Spleen (tissue), 11 donors: ENCODE measurements at regions not wholly inside any gene's neighbourhood (a gene's known extent, or its start where the extent isn't known, plus 50 kb on each side); places are given as distances from the start of the nearest gene placed in this dataset.
"Not testable (repeated sequence)": the region's sequence is repeated elsewhere in the genome, so short reads cannot be mapped to it uniquely, and the experiment has no call there.

ENCODE experiments used
- DNase-seq: peaks from one replicate; pipeline ENCODE4 v3.0.0-alpha.2; 2020
- H3K27ac ChIP-seq, 8 donors: fragments of 200-600 bp; sonication (generic) in 7 of 8; 1 replicate in 4 of 8; 2 replicates in 4 of 8; pipeline versions ENCODE4 v1.5.0 to v1.8.0; 2016 to 2021; ENCODE audit warnings: inconsistent platforms in 4 of 8, mild to moderate bottlenecking in 4 of 8, moderate library complexity in 1 of 8
- H3K27me3 ChIP-seq, 7 donors: fragments of 200-600 bp; sonication (generic) in 6 of 7; replicated peaks in 1 of 7; 1 replicate in 4 of 7; 2 replicates in 3 of 7; pipeline versions ENCODE4 v1.5.0 to v1.8.0; 2016 to 2021; ENCODE audit warnings: inconsistent platforms in 3 of 7, mild to moderate bottlenecking in 1 of 7
- H3K36me3 ChIP-seq, 6 donors: fragments of 200-600 bp; sonication (generic) in 5 of 6; 1 replicate in 4 of 6; 2 replicates in 2 of 6; pipeline versions ENCODE4 v1.5.0 to v1.8.0; 2016 to 2021; ENCODE audit warnings: inconsistent platforms in 2 of 6
- H3K4me1 ChIP-seq, 6 donors: fragments of 200-600 bp; sonication (generic) in 5 of 6; 1 replicate in 3 of 6; 2 replicates in 3 of 6; pipeline versions ENCODE4 v1.5.0 to v1.8.0; 2016 to 2021; ENCODE audit warnings: inconsistent platforms in 3 of 6
- H3K4me3 ChIP-seq, 8 donors: fragments of 200-600 bp; sonication (generic) in 7 of 8; 1 replicate in 4 of 8; 2 replicates in 4 of 8; pipeline versions ENCODE4 v1.5.0 to v1.8.0; 2016 to 2021; ENCODE audit warnings: inconsistent platforms in 4 of 8, mild to moderate bottlenecking in 4 of 8, moderate library complexity in 2 of 8
- H3K9me3 ChIP-seq, 8 donors: fragments of 200-600 bp; sonication (generic) in 7 of 8; 1 replicate in 4 of 8; 2 replicates in 4 of 8; pipeline versions ENCODE4 v1.5.0 to v1.8.0; 2016 to 2021; ENCODE audit warnings: inconsistent platforms in 4 of 8
- CTCF ChIP-seq, 11 experiments: fragments of 200-600 bp in 7 of 11; fragments of 450-650 bp in 4 of 11; sonication (generic) in 4 of 11; IDR thresholded peaks in 8 of 11; conservative IDR thresholded peaks in 3 of 11; 1 replicate in 7 of 11; 2 replicates in 4 of 11; pipeline versions ENCODE4 v1.4.0 to v1.8.0; 2016 to 2021; ENCODE audit warnings: antibody characterized with exemption in 11 of 11, inconsistent platforms in 4 of 11, mild to moderate bottlenecking in 1 of 11
- POLR2A ChIP-seq, 3 donors: fragments of 450-650 bp; IDR thresholded peaks; one replicate each; pipeline ENCODE4 v1.5.1; 2017; ENCODE audit warnings: antibody characterized with exemption in 3 of 3, mild to moderate bottlenecking in 1 of 3
- POLR2AphosphoS5 ChIP-seq, 3 donors: sonication (generic); formaldehyde crosslinking; IDR thresholded peaks; one replicate each; pipeline ENCODE4 v1.5.1; 2017; ENCODE audit warnings: antibody characterized with exemption in 3 of 3
- WGBS, 5 donors: extraction: QIAGEN DNeasy Blood & Tissue Kit in 3 of 5; methylation state at CpG; one replicate each; pipeline versions ENCODE4 v1.1.5 to v1.1.7; 2013 to 2018; 5-methylcytosine and 5-hydroxymethylcytosine counted together
- intact Hi-C: fragments of 100-400 bp; cut with DNase I; formaldehyde crosslinking; loops from one replicate; pipeline ENCODE4 v1.15.0; 2023; ENCODE audit warnings: low total_unique reads
- donor health status: healthy with polysubstance abuse.
- donor health status: DM: no; HTN: no; CAD: no; lungs with moderate emphysema.
- donor health status: DM: no; HTN: no; CAD: no.
- donor health status: Bipolar disorder and iron deficiency.
- donor health status: healthy.
- donor health status: DM: no; HTN: no; CAD: no.
- donor health status: DM: yes; HTN: yes; CAD: no.

DNA sequence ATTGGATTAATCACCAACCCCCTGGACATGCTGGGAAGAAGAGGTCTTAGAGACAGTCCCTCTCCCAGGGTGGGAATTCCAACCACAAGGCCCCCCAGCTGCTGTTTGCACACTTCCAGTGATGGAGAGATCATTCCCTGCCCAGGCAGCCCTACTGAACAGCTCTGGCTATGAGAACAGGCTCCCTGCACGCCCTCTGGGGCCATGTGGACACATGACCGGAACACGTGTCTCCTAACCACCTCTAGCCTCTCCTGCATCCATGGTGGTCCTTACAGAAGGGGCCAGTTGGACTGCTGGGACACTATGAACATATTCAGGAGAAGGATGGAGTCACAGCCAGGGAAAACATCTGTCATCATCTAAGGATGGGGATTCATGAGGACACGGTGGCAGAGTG is 196.2 kb downstream of the MN1 start:
- 73 to 90% (median 88%) methylated on average over 4 of the region's 4 CpGs for WGBS, 5 donors
- H3K9me3 ChIP-seq = peaks cover 0 to 6% (median 0%) of the 10 kb centered on the region in 8 donors
- no peaks in the 10 kb centered on the region for H3K4me1 ChIP-seq
- H3K27me3 ChIP-seq = peaks cover 0 to 17% (median 0%) of the 10 kb centered on the region in 7 donors
- DNase-seq = peak; percentile 34
- no peak for TF ChIP-seq POLR2A (IDR thresholded peaks at IDR 0.05)
- TF ChIP-seq CTCF (IDR thresholded peaks at IDR 0.05 in 8 of 11, conservative IDR thresholded peaks at IDR 0.05 in 3 of 11) = no peak
- no peak for TF ChIP-seq POLR2AphosphoS5 (IDR thresholded peaks at IDR 0.05)
- no peak overlapping the region for H3K4me3 ChIP-seq
- H3K36me3 ChIP-seq = no peaks in the 10 kb centered on the region
- intact Hi-C loops = no loop called here
- H3K27ac ChIP-seq = no peak overlapping the region

GRCh38 chr22:27607750-27608149 is 193.8 kb downstream of the MN1 start:
- H3K4me3 ChIP-seq, H3K27ac ChIP-seq, H3K4me1 ChIP-seq, intact Hi-C loops, H3K36me3 ChIP-seq, H3K9me3 ChIP-seq: not testable (repeated sequence)
- peak; percentile 58 for DNase-seq
- peaks cover 0 to 23% (median 4%) of the 10 kb centered on the region in 7 donors for H3K27me3 ChIP-seq
- 93 to 99% (median 96%) methylated on average over 7 of the region's 7 CpGs for WGBS, 5 donors

- Histone ChIP-seq H3K27ac (no peak overlapping the region), H3K4me1 (peaks cover 0 to 7% (median 0%) of the 10 kb centered on the region in 6 donors), H3K4me3 (no peak overlapping the region), H3K36me3 (no peaks in the 10 kb centered on the region), H3K9me3 (peaks cover 0 to 5% (median 0%) of the 10 kb centered on the region in 8 donors), H3K27me3 (peaks cover 0 to 33% (median 21%) of the 10 kb centered on the region in 7 donors)
- TF ChIP-seq POLR2AphosphoS5 (IDR thresholded peaks at IDR 0.05) (no peak), POLR2A (IDR thresholded peaks at IDR 0.05) (no peak), CTCF (IDR thresholded peaks at IDR 0.05 in 8 of 11, conservative IDR thresholded peaks at IDR 0.05 in 3 of 11) (no peak)
- intact Hi-C loops = no loop called here
- WGBS, 5 donors = 71 to 77% (median 76%) methylated on average over 17 to 18 of the region's 18 CpGs
- no peak for DNase-seq
Observed at GRCh38 chr22:27609451-27609888, 192.1 kb downstream of the MN1 start.

- H3K4me3 ChIP-seq, H3K27ac ChIP-seq, intact Hi-C loops, DNase-seq, H3K4me1 ChIP-seq, H3K9me3 ChIP-seq, H3K36me3 ChIP-seq: not testable (repeated sequence)
- 87 to 100% (median 95%) methylated on average over 2 to 4 of the region's 4 CpGs for WGBS, 5 donors
- H3K27me3 ChIP-seq = peaks cover 0 to 40% (median 28%) of the 10 kb centered on the region in 7 donors
Observed at GRCh38 chr22:27610164-27610563, 191.4 kb downstream of the MN1 start.

GRCh38 chr22:27610863-27611786 is 190.4 kb downstream of the MN1 start:
- peak; percentile 58 for DNase-seq
- Histone ChIP-seq H3K27me3 (peaks cover 0 to 49% (median 32%) of the 10 kb centered on the region in 7 donors), H3K9me3 (no peaks in the 10 kb centered on the region), H3K4me1 (peaks cover 0 to 9% (median 0%) of the 10 kb centered on the region in 6 donors), H3K4me3 (no peak overlapping the region), H3K27ac (no peak overlapping the region), H3K36me3 (no peaks in the 10 kb centered on the region)
- 88 to 95% (median 92%) methylated on average over 22 to 23 of the region's 23 CpGs for WGBS, 5 donors
- no peak for TF ChIP-seq CTCF (IDR thresholded peaks at IDR 0.05 in 8 of 11, conservative IDR thresholded peaks at IDR 0.05 in 3 of 11)
- no peak for TF ChIP-seq POLR2A (IDR thresholded peaks at IDR 0.05)
- intact Hi-C loops = no loop called here
